ENCODE measurements at regions not wholly inside any gene's neighbourhood (a gene's known extent, or its start where the extent isn't known, plus 50 kb on each side); places are given as distances from the start of the nearest gene placed in this dataset.

DNA sequence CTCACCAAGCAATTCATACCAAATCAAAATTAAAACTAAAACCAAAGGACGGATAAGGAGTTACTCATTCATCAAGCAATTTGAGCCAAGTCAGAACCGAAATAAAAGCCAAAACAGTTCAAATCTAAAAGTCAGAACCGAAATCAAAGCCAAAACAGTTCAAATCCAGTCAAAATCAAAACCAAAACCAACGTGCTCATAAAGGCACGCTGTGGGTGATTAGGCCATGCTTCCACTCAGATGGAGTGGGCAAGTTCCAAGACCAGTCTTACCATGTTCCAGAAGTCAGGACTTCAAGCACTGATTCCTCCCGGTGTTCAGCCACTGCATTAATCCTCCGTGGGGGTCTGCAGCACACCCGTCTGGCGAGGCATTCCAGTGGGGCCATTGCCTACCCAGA lies 409.3 kb downstream of the TGFB2 start:
- POLR2A ChIA-PET, result interaction anchor here (0.6 kb wide), 1 partner anchor 1153 kb away, joined by 3 read pairs; no protein-coding TSS in a partner anchor
- Histone ChIP-seq H3K9me3 (replicated peaks; ENCODE audit: control insufficient read depth, insufficient read depth, low read depth, low read length) (no peaks in the 10 kb centered on the region), H3K4me3 (no peak overlapping the region), H4K20me1 (replicated peaks; ENCODE audit: control insufficient read depth, insufficient read depth, low read length) (no peaks in the 10 kb centered on the region), H3K79me2 (ENCODE audit: control insufficient read depth, insufficient read depth, low read length) (no peaks in the 10 kb centered on the region), H3K27ac (ENCODE audit: extremely low read depth, low read depth, low read length) (no peak overlapping the region), H3K27me3 (ENCODE audit: control insufficient read depth in 2 of 2, insufficient read depth in 2 of 2, low read length in 2 of 2) (no peaks in the 10 kb centered on the region), H3K4me1 (replicated peaks in 1 of 2; ENCODE audit: control insufficient read depth in 2 of 2, insufficient read depth in 2 of 2, low read length in 2 of 2) (no peaks in the 10 kb centered on the region), H2AFZ (ENCODE audit: low read depth, low read length) (no peak overlapping the region), H3K9me1 (ENCODE audit: control insufficient read depth, insufficient read depth, low read length) (no peaks in the 10 kb centered on the region), H3K36me3 (ENCODE audit: control insufficient read depth, insufficient read depth, low read length) (no peaks in the 10 kb centered on the region), H3K9ac (ENCODE audit: insufficient read depth in 1 of 2, low read depth in 2 of 2, low read length in 2 of 2) (no peak overlapping the region), H3K4me2 (ENCODE audit: insufficient read depth, low read length) (no peak overlapping the region)
- BruUV-seq (replicated peaks), result no TSS peak
- TF ChIP-seq ZNF324 (CRISPR knock-in tag; IDR thresholded peaks at IDR 0.05), result no peak
- no peak for TF ChIP-seq LARP7 (IDR thresholded peaks at IDR 0.05)
- TF ChIP-seq, protein P1, sequence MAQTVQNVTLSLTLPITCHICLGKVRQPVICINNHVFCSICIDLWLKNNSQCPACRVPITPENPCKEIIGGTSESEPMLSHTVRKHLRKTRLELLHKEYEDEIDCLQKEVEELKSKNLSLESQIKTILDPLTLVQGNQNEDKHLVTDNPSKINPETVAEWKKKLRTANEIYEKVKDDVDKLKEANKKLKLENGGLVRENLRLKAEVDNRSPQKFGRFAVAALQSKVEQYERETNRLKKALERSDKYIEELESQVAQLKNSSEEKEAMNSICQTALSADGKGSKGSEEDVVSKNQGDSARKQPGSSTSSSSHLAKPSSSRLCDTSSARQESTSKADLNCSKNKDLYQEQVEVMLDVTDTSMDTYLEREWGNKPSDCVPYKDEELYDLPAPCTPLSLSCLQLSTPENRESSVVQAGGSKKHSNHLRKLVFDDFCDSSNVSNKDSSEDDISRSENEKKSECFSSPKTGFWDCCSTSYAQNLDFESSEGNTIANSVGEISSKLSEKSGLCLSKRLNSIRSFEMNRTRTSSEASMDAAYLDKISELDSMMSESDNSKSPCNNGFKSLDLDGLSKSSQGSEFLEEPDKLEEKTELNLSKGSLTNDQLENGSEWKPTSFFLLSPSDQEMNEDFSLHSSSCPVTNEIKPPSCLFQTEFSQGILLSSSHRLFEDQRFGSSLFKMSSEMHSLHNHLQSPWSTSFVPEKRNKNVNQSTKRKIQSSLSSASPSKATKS (CRISPR knock-in tag; IDR thresholded peaks at IDR 0.05), result no peak
- TF ChIP-seq BCL6 (CRISPR knock-in tag; IDR thresholded peaks at IDR 0.05), result no peak
- TF ChIP-seq CSDE1 (IDR thresholded peaks at IDR 0.05), result no peak
- TF ChIP-seq RBM15 (IDR thresholded peaks at IDR 0.05; ENCODE audit: insufficient read depth, low read length), result no peak
- no peak for TF ChIP-seq HMG20B (CRISPR knock-in tag; IDR thresholded peaks at IDR 0.05)
- TF ChIP-seq SMARCE1 (IDR thresholded peaks at IDR 0.05), result no peak
- no peak for TF ChIP-seq ZBTB7A (IDR thresholded peaks at IDR 0.05; ENCODE audit: borderline replicate concordance, control insufficient read depth, low read depth, low read length)
- no peak for TF ChIP-seq FOXK2 (conservative IDR thresholded peaks at IDR 0.05 in 1 of 2, IDR thresholded peaks at IDR 0.05 in 1 of 2; ENCODE audit: low read depth in 2 of 2)
- TF ChIP-seq CAMTA2 (CRISPR knock-in tag; conservative IDR thresholded peaks at IDR 0.05), result no peak
- TF ChIP-seq CBX3 (IDR thresholded peaks at IDR 0.05; ENCODE audit: borderline replicate concordance in 1 of 2, low read length in 2 of 2), result no peak
- TF ChIP-seq, protein P2, sequence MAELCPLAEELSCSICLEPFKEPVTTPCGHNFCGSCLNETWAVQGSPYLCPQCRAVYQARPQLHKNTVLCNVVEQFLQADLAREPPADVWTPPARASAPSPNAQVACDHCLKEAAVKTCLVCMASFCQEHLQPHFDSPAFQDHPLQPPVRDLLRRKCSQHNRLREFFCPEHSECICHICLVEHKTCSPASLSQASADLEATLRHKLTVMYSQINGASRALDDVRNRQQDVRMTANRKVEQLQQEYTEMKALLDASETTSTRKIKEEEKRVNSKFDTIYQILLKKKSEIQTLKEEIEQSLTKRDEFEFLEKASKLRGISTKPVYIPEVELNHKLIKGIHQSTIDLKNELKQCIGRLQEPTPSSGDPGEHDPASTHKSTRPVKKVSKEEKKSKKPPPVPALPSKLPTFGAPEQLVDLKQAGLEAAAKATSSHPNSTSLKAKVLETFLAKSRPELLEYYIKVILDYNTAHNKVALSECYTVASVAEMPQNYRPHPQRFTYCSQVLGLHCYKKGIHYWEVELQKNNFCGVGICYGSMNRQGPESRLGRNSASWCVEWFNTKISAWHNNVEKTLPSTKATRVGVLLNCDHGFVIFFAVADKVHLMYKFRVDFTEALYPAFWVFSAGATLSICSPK (IDR thresholded peaks at IDR 0.05; ENCODE audit: borderline replicate concordance), result no peak
- WGBS (ENCODE audit: insufficient coverage, low coverage, missing lambda C conversion rate), result 2% methylated on average over 9 of the region's 9 CpGs
- intact Hi-C loops (cut with micrococcal nuclease) (no loop called here), in situ Hi-C loops (cut with MboI) (no loop called here)
- DNase-seq (ENCODE audit: extremely low read depth in 1 of 4, low spot score in 3 of 4) (no peak), ATAC-seq (no peak), FAIRE-seq (no peak)
- CTCF ChIA-PET (ENCODE audit: low intra/inter-chr PET ratio), result no interaction called here
